K562 (cell line): ENCODE measurements at regions not wholly inside any gene's neighbourhood (a gene's known extent, or its start where the extent isn't known, plus 50 kb on each side); places are given as distances from the start of the nearest gene placed in this dataset.

ENCODE experiments used
- DPF2 ChIP-seq: fragments of 450-650 bp; IDR thresholded peaks from 2 replicates; pipeline ENCODE4 v1.6.1; 2016
- STAT5B ChIP-seq: fragments of 250-450 bp; sonication (Bioruptor Pico); IDR thresholded peaks from 2 replicates; pipeline ENCODE4 v1.8.0; 2021; ENCODE audit warnings: mild to moderate bottlenecking, inconsistent platforms
- TF ChIP-seq, protein P1 (sequence below), 3 experiments: IDR thresholded peaks in 2 of 3; conservative IDR thresholded peaks in 1 of 3; 2 replicates each; pipeline ENCODE4 v1.5.1; 2011 to 2012; ENCODE audit warnings: low read length in 3 of 3, mild to moderate bottlenecking in 3 of 3, control low read depth in 2 of 3, improper control_type of control experiment in 1 of 3, inconsistent platforms in 1 of 3, low read depth in 1 of 3, mixed read lengths in 1 of 3, moderate library complexity in 1 of 3; ENCODE audit not compliant: insufficient read depth in 2 of 3

DNA sequence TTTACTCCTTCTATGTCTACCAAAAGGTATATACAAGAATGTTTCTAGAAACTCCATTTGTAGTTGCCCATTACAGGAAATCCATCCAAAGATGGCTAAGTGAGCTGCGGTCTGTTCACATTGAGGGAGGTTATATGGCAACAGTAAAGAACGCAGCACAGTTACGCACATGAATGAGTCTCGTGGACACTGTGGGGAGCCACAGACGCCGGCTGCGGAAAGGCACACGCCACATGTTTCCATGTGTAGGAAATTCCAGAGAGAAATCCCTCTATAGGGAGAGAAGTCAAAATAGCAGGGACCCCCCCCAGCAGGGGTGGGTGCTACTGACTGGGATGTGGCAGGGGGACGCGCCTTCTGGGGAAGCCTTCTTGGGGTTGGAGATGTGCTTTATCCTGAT, 139.0 kb upstream of the NCOR2 start:
- TF ChIP-seq, protein P1, sequence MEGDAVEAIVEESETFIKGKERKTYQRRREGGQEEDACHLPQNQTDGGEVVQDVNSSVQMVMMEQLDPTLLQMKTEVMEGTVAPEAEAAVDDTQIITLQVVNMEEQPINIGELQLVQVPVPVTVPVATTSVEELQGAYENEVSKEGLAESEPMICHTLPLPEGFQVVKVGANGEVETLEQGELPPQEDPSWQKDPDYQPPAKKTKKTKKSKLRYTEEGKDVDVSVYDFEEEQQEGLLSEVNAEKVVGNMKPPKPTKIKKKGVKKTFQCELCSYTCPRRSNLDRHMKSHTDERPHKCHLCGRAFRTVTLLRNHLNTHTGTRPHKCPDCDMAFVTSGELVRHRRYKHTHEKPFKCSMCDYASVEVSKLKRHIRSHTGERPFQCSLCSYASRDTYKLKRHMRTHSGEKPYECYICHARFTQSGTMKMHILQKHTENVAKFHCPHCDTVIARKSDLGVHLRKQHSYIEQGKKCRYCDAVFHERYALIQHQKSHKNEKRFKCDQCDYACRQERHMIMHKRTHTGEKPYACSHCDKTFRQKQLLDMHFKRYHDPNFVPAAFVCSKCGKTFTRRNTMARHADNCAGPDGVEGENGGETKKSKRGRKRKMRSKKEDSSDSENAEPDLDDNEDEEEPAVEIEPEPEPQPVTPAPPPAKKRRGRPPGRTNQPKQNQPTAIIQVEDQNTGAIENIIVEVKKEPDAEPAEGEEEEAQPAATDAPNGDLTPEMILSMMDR (IDR thresholded peaks at IDR 0.05 in 2 of 3, conservative IDR thresholded peaks at IDR 0.05 in 1 of 3; ENCODE audit: insufficient read depth in 2 of 3, low read depth in 1 of 3, low read length in 3 of 3) = no peak
- no peak for TF ChIP-seq DPF2
- no peak for TF ChIP-seq STAT5B (CRISPR knock-in tag)
